HCT116 (cell line): ENCODE measurements at regions not wholly inside any gene's neighbourhood (a gene's known extent, or its start where the extent isn't known, plus 50 kb on each side); places are given as distances from the start of the nearest gene placed in this dataset.

Source experiments
- ATAC-seq: fragments of 200-7000 bp; cut with Tn5 transposase; 2 replicates; pipeline ENCODE4 v1.9.1; 2020; ENCODE audit warnings: mild to moderate bottlenecking, moderate library complexity
- BruUV-seq: library from RNA; stranded (reverse); fragments of 400-500 nt; replicated peaks from 2 replicates; lab custom pipeline; 2021; lab: Mats Ljungman, UMichigan
- CTCF ChIA-PET: fragments of 300-600 bp; sonication (Branson Sonifier 250); formaldehyde crosslinking; loops from one replicate; lab custom pipeline; 2021; ENCODE audit warnings: antibody characterized with exemption; lab: Charles Lee
- POLR2A ChIA-PET: fragments of 300-600, 350-600 bp; sonication (Branson Sonifier 250); formaldehyde crosslinking; loops from one replicate; lab custom pipeline; 2021; ENCODE audit warnings: antibody characterized with exemption; lab: Charles Lee
- RAD21 ChIA-PET, 2 experiments: fragments of 300-600 bp; sonication (Branson Sonifier 250); formaldehyde crosslinking; loops; one replicate each; lab custom pipeline; 2023; ENCODE audit warnings: low total read pairs in 2 of 2; ENCODE audit not compliant: uncharacterized antibody in 2 of 2, unreplicated experiment in 2 of 2, low non-redundant PET in 1 of 2; lab: Charles Lee
- DNase-seq: peaks from one replicate; pipeline ENCODE4 v3.0.0-alpha.2; 2010; ENCODE audit warnings: low read depth, low spot score
- H2AFZ ChIP-seq: fragments of 200-600 bp; shearing (Covaris generic), sonication (generic); 2 replicates; pipeline ENCODE4 v1.6.1; 2017; ENCODE audit warnings: low read depth, mixed run types, mixed read lengths, antibody characterized with exemption, low read length; ENCODE audit not compliant: poor library complexity, severe bottlenecking
- H3K27ac ChIP-seq: 2 replicates; pipeline ENCODE4 v1.5.1; 2012; ENCODE audit warnings: low read depth, low read length
- H3K27me3 ChIP-seq: fragments of 200-600 bp; sonication (generic); 2 replicates; pipeline ENCODE4 v1.6.1; 2016; ENCODE audit warnings: mixed run types, low read length, mixed read lengths; ENCODE audit not compliant: insufficient read depth
- H3K36me3 ChIP-seq, 2 experiments: fragments of 200-500 bp in 1 of 2; fragments of 200-600 bp in 1 of 2; sonication (Bioruptor generic) in 1 of 2; sonication (generic) in 1 of 2; 2 replicates each; pipeline versions ENCODE4 v1.5.1 to v1.6.1; 2014 to 2016; ENCODE audit warnings: low read length in 2 of 2, inconsistent platforms in 1 of 2, mixed read lengths in 1 of 2, mixed run types in 1 of 2; ENCODE audit not compliant: insufficient read depth in 2 of 2, control insufficient read depth in 1 of 2
- H3K4me1 ChIP-seq, 2 experiments: fragments of 200-600 bp in 1 of 2; sonication (generic) in 1 of 2; 2 replicates each; pipeline versions ENCODE4 v1.5.1 to v1.6.1; 2012 to 2017; ENCODE audit warnings: low read length in 2 of 2, inconsistent platforms in 1 of 2, mild to moderate bottlenecking in 1 of 2, mixed read lengths in 1 of 2, mixed run types in 1 of 2, moderate library complexity in 1 of 2; ENCODE audit not compliant: insufficient read depth in 2 of 2, control insufficient read depth in 1 of 2
- H3K4me2 ChIP-seq: fragments of 200-600 bp; sonication (generic); 2 replicates; pipeline ENCODE4 v1.6.1; 2017; ENCODE audit warnings: mixed run types, low read length, mixed read lengths
- H3K4me3 ChIP-seq, 2 experiments: fragments of 200-600 bp in 1 of 2; sonication (generic) in 1 of 2; replicated peaks in 1 of 2; 2 replicates each; pipeline ENCODE4 v1.5.1; 2011 to 2016; ENCODE audit warnings: low read length in 2 of 2, control low read depth in 1 of 2, low read depth in 1 of 2, mild to moderate bottlenecking in 1 of 2, mixed read lengths in 1 of 2, mixed run types in 1 of 2
- H3K79me2 ChIP-seq: fragments of 200-600 bp; sonication (generic); 2 replicates; pipeline ENCODE4 v1.6.1; 2017; ENCODE audit warnings: mild to moderate bottlenecking, mixed run types, low read length, moderate library complexity, mixed read lengths; ENCODE audit not compliant: insufficient read depth
- H3K9ac ChIP-seq: fragments of 200-600 bp; sonication (generic); 2 replicates; pipeline ENCODE4 v1.6.1; 2016; ENCODE audit warnings: low read length, mixed read lengths
- H3K9me2 ChIP-seq: fragments of 200-600 bp; sonication (generic), shearing (Covaris generic); 2 replicates; pipeline ENCODE4 v1.6.1; 2017; ENCODE audit warnings: mixed run types, mild to moderate bottlenecking, moderate library complexity; ENCODE audit not compliant: insufficient read depth
- H3K9me3 ChIP-seq, 2 experiments: fragments of 200-500 bp in 1 of 2; fragments of 200-600 bp in 1 of 2; sonication (Bioruptor generic) in 1 of 2; sonication (generic) in 1 of 2; 2 replicates each; pipeline ENCODE4 v1.6.1; 2014 to 2017; ENCODE audit warnings: low read length in 2 of 2, mixed read lengths in 2 of 2, inconsistent platforms in 1 of 2, low read depth in 1 of 2, mild to moderate bottlenecking in 1 of 2, mixed run types in 1 of 2, moderate library complexity in 1 of 2; ENCODE audit not compliant: control insufficient read depth in 1 of 2, insufficient read depth in 1 of 2
- H4K20me1 ChIP-seq: fragments of 200-600 bp; sonication (generic), shearing (Covaris generic); 2 replicates; pipeline ENCODE4 v1.6.1; 2017; ENCODE audit warnings: mixed run types, mild to moderate bottlenecking, moderate library complexity; ENCODE audit not compliant: insufficient read depth
- ATF3 ChIP-seq: IDR thresholded peaks from 2 replicates; pipeline ENCODE4 v1.6.1; 2012
- CBX3 ChIP-seq: IDR thresholded peaks from 2 replicates; pipeline ENCODE4 v1.6.1; 2012; ENCODE audit warnings: low read depth
- CTCF ChIP-seq, 3 experiments: fragments of 200-600 bp in 1 of 3; sonication (generic) in 1 of 3; IDR thresholded peaks in 2 of 3; conservative IDR thresholded peaks in 1 of 3; 2 replicates each; pipeline ENCODE4 v1.5.1; 2012 to 2017; ENCODE audit warnings: low read depth in 2 of 3, low read length in 2 of 3, antibody characterized with exemption in 1 of 3, borderline replicate concordance in 1 of 3, control low read depth in 1 of 3, mild to moderate bottlenecking in 1 of 3, mixed read lengths in 1 of 3, mixed run types in 1 of 3, moderate library complexity in 1 of 3; ENCODE audit not compliant: insufficient read depth in 1 of 3
- EGR1 ChIP-seq: IDR thresholded peaks from 2 replicates; pipeline ENCODE4 v1.6.1; 2012; ENCODE audit warnings: low read depth
- ELF1 ChIP-seq: IDR thresholded peaks from 2 replicates; pipeline ENCODE4 v1.6.1; 2012; ENCODE audit warnings: low read depth, borderline replicate concordance
- POLR2AphosphoS5 ChIP-seq: IDR thresholded peaks from 2 replicates; pipeline ENCODE4 v1.6.1; 2011; ENCODE audit warnings: mild to moderate bottlenecking, low read depth, low read length, moderate library complexity
- SIN3A ChIP-seq: IDR thresholded peaks from 2 replicates; pipeline ENCODE4 v1.6.1; 2012; ENCODE audit warnings: low read depth
- SP1 ChIP-seq: IDR thresholded peaks from 2 replicates; pipeline ENCODE4 v1.6.1; 2012; ENCODE audit warnings: low read depth
- TCF7L2 ChIP-seq: IDR thresholded peaks from 2 replicates; pipeline ENCODE4 v1.7.0; 2011; ENCODE audit warnings: borderline replicate concordance, inconsistent platforms; ENCODE audit not compliant: insufficient read depth, insufficient read length; ENCODE audit errors: extremely low read depth
- YY1 ChIP-seq: IDR thresholded peaks from 2 replicates; pipeline ENCODE4 v1.6.1; 2011; ENCODE audit warnings: low read length, low read depth, moderate library complexity, mild to moderate bottlenecking; ENCODE audit not compliant: insufficient replicate concordance; ENCODE audit errors: extremely low read depth
- ZBTB33 ChIP-seq: IDR thresholded peaks from 2 replicates; pipeline ENCODE4 v1.6.1; 2011; ENCODE audit warnings: mild to moderate bottlenecking, low read length, moderate library complexity; ENCODE audit not compliant: insufficient replicate concordance; ENCODE audit errors: extremely low read depth
- ZNF274 ChIP-seq: fragments of 200-500 bp; sonication (Bioruptor generic); IDR thresholded peaks from 2 replicates; pipeline ENCODE4 v1.6.1; 2014; ENCODE audit warnings: mild to moderate bottlenecking, low read depth, low read length, inconsistent platforms
- intact Hi-C: fragments of 100-400 bp; cut with micrococcal nuclease; formaldehyde crosslinking; loops from 2 replicates; pipeline ENCODE4 v1.10.0; 2022

GRCh38 chr6:149157126-149157525 is 160.4 kb upstream of the TAB2 start:
- no peak for ATAC-seq
- no peak overlapping the region for H3K4me3 ChIP-seq
- H3K4me2 ChIP-seq, result no peak overlapping the region
- no peak for TF ChIP-seq ELF1
- no peak for TF ChIP-seq SIN3A
- TF ChIP-seq TCF7L2, result no peak
- no peak for TF ChIP-seq CTCF (IDR thresholded peaks at IDR 0.05 in 2 of 3, conservative IDR thresholded peaks at IDR 0.05 in 1 of 3; ENCODE audit: borderline replicate concordance in 1 of 3, insufficient read depth in 1 of 3, low read depth in 2 of 3, low read length in 2 of 3)
- TF ChIP-seq, all 23 proteins: peak for 0
- no TSS peak for BruUV-seq
- H2AFZ ChIP-seq, result no peak overlapping the region
- ChIA-PET RAD21 (no interaction called here), POLR2A (no interaction called here), CTCF (no interaction called here)
- no peak for DNase-seq
- H3K9me2 ChIP-seq, result no peaks in the 10 kb centered on the region
- H3K9ac ChIP-seq, result no peak overlapping the region
- no peaks in the 10 kb centered on the region for H3K36me3 ChIP-seq
- intact Hi-C loops, result no loop called here
- no peaks in the 10 kb centered on the region for H4K20me1 ChIP-seq
- no peaks in the 10 kb centered on the region for H3K9me3 ChIP-seq
- no peaks in the 10 kb centered on the region for H3K4me1 ChIP-seq
- H3K79me2 ChIP-seq, result no peaks in the 10 kb centered on the region
- no peak overlapping the region for H3K27ac ChIP-seq
- no peaks in the 10 kb centered on the region for H3K27me3 ChIP-seq

- DNase-seq (no peak), ATAC-seq (no peak)
- Histone ChIP-seq H3K27me3 (no peaks in the 10 kb centered on the region), H3K27ac (no peak overlapping the region), H3K4me2 (no peak overlapping the region), H3K9me3 (no peaks in the 10 kb centered on the region), H3K4me3 (no peak overlapping the region), H2AFZ (no peak overlapping the region), H4K20me1 (no peaks in the 10 kb centered on the region), H3K4me1 (no peaks in the 10 kb centered on the region), H3K9me2 (no peaks in the 10 kb centered on the region), H3K79me2 (no peaks in the 10 kb centered on the region), H3K9ac (no peak overlapping the region), H3K36me3 (no peaks in the 10 kb centered on the region)
- ChIA-PET RAD21 (no interaction called here), POLR2A (no interaction called here), CTCF (no interaction called here)
- intact Hi-C loops, result no loop called here
- TF ChIP-seq SP1 (no peak), ZNF274 (no peak), CBX3 (no peak), YY1 (no peak), ATF3 (no peak), POLR2AphosphoS5 (no peak), ZBTB33 (no peak), EGR1 (no peak), TCF7L2 (no peak)
- no TSS peak for BruUV-seq
These were observed 159.4 kb upstream of the TAB2 start for GRCh38 chr6:149158076-149158475.
